ENCODE measurements at regions not wholly inside any gene's neighbourhood (a gene's known extent, or its start where the extent isn't known, plus 50 kb on each side); places are given as distances from the start of the nearest gene placed in this dataset.

DNA sequence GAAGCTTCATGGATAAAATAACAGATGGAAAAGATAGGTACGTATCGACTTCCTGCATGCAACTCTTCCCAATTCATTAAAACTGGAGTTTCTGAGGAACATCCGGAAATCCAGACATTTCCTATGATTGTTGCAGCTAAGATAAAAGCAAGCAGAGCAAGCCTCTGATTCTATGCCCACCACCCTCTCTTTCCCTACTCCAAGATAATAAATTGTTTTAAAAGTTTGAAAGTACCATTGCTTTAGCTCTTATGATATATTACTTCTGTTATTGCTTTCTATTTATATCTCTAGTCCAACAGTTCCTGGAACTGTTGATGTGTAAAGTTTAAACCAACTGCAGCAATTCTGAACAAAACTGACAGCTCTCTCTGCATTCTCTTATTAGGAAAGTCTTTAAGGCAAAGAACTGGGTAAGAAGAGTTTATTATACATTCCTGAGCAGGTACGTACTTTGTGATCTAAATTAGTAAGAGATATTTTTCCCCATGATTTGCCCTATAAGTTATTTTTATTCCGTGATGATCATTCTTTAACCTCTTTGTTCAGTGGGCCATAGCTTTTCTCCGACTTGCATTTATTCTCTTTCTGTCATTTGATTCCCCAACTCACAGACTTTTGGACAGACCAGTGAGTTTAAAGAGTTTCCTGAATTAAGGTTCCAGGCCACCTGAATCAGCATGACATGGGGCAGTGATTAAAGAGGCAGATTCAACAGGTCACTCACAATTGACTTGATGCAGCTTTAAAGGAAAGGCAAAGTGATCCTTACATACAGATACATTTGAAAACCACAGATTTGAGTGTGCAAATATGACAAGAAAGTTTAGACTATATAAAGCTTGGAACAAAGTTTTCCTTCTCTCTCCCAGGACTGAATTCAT lies 94.2 kb upstream of the THRB start:
- in situ Hi-C loops (cut with MboI; ENCODE audit: low sequenced_read_pairs) (no loop called here), dilution Hi-C loops (cut with HindIII; ENCODE audit: low sequenced_read_pairs, unreplicated experiment) (no loop called here), intact Hi-C loops (cut with micrococcal nuclease) (no loop called here)
- H2AFZ ChIP-seq (replicated peaks; ENCODE audit: low read length, poor library complexity), result no peak overlapping the region
- H3K56ac ChIP-seq (ENCODE audit: extremely low read depth, insufficient read depth, low read length), result no peak overlapping the region
- ChIA-PET CTCF (no interaction called here), POLR2A (ENCODE audit: unreplicated experiment) (no interaction called here)
- no peak overlapping the region for H2AK5ac ChIP-seq (ENCODE audit: low read depth, low read length)
- TF ChIP-seq NFE2L2 (IDR thresholded peaks at IDR 0.05; ENCODE audit: low read depth, low read length) (no peak), CEBPB (IDR thresholded peaks at IDR 0.05; ENCODE audit: low read depth, low read length) (no peak), MXI1 (IDR thresholded peaks at IDR 0.05; ENCODE audit: borderline replicate concordance, low read depth, low read length) (no peak), MAZ (IDR thresholded peaks at IDR 0.05; ENCODE audit: borderline replicate concordance, low read depth, low read length) (no peak), FOS (IDR thresholded peaks at IDR 0.05; ENCODE audit: low read depth, low read length) (no peak), RCOR1 (IDR thresholded peaks at IDR 0.05; ENCODE audit: insufficient replicate concordance, low read length) (no peak), POLR2A (IDR thresholded peaks at IDR 0.05; ENCODE audit: low read depth, low read length) (no peak), MAFK (IDR thresholded peaks at IDR 0.05; ENCODE audit: low read depth, low read length) (no peak), RAD21 (IDR thresholded peaks at IDR 0.05; ENCODE audit: low read length) (no peak), SMC3 (IDR thresholded peaks at IDR 0.05; ENCODE audit: low read depth, low read length) (no peak), RFX5 (IDR thresholded peaks at IDR 0.05; ENCODE audit: low read depth, low read length) (no peak), BHLHE40 (IDR thresholded peaks at IDR 0.05; ENCODE audit: low read depth, low read length) (no peak), CHD1 (IDR thresholded peaks at IDR 0.05; ENCODE audit: low read depth, low read length) (no peak)
- TF ChIP-seq, protein P1, sequence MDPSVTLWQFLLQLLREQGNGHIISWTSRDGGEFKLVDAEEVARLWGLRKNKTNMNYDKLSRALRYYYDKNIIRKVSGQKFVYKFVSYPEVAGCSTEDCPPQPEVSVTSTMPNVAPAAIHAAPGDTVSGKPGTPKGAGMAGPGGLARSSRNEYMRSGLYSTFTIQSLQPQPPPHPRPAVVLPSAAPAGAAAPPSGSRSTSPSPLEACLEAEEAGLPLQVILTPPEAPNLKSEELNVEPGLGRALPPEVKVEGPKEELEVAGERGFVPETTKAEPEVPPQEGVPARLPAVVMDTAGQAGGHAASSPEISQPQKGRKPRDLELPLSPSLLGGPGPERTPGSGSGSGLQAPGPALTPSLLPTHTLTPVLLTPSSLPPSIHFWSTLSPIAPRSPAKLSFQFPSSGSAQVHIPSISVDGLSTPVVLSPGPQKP (IDR thresholded peaks at IDR 0.05; ENCODE audit: borderline replicate concordance, low read depth, low read length), result no peak
- TF ChIP-seq, protein P2, sequence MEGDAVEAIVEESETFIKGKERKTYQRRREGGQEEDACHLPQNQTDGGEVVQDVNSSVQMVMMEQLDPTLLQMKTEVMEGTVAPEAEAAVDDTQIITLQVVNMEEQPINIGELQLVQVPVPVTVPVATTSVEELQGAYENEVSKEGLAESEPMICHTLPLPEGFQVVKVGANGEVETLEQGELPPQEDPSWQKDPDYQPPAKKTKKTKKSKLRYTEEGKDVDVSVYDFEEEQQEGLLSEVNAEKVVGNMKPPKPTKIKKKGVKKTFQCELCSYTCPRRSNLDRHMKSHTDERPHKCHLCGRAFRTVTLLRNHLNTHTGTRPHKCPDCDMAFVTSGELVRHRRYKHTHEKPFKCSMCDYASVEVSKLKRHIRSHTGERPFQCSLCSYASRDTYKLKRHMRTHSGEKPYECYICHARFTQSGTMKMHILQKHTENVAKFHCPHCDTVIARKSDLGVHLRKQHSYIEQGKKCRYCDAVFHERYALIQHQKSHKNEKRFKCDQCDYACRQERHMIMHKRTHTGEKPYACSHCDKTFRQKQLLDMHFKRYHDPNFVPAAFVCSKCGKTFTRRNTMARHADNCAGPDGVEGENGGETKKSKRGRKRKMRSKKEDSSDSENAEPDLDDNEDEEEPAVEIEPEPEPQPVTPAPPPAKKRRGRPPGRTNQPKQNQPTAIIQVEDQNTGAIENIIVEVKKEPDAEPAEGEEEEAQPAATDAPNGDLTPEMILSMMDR (conservative IDR thresholded peaks at IDR 0.05; ENCODE audit: low read depth, low read length), result no peak
- TF ChIP-seq, protein P3, sequence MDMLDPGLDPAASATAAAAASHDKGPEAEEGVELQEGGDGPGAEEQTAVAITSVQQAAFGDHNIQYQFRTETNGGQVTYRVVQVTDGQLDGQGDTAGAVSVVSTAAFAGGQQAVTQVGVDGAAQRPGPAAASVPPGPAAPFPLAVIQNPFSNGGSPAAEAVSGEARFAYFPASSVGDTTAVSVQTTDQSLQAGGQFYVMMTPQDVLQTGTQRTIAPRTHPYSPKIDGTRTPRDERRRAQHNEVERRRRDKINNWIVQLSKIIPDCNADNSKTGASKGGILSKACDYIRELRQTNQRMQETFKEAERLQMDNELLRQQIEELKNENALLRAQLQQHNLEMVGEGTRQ (IDR thresholded peaks at IDR 0.05; ENCODE audit: low read depth, low read length), result no peak
- H3K4me3 ChIP-seq (ENCODE audit: insufficient read depth, low read depth, low read length), result no peak overlapping the region
- H3K27ac ChIP-seq (ENCODE audit: insufficient read depth, low read length), result no peak overlapping the region
- H3K14ac ChIP-seq (replicated peaks; ENCODE audit: low read depth, low read length), result no peak overlapping the region
- no peaks in the 10 kb centered on the region; the same call in 1 of the 2 replicates for H3K27me3 ChIP-seq (ENCODE audit: control insufficient read depth, insufficient read depth, low read length)
- no peaks in the 10 kb centered on the region for H3K79me1 ChIP-seq (ENCODE audit: low read depth in 1 of 2, low read length in 2 of 2)
- H2BK5ac ChIP-seq (ENCODE audit: low read depth, low read length, poor library complexity, severe bottlenecking), result no peak overlapping the region
- no peak overlapping the region for H4K8ac ChIP-seq (ENCODE audit: low read depth in 2 of 2, low read length in 2 of 2)
- H4K5ac ChIP-seq (ENCODE audit: low read depth, low read length), result no peak overlapping the region
- H3K4me2 ChIP-seq (ENCODE audit: low read depth, low read length), result no peak overlapping the region
- H4K20me1 ChIP-seq (ENCODE audit: insufficient read depth, low read length), result no peaks in the 10 kb centered on the region
- H3K4ac ChIP-seq (ENCODE audit: low read depth, low read length), result no peak overlapping the region
- no peak overlapping the region for H2BK15ac ChIP-seq (ENCODE audit: low read depth, low read length)
- no peak overlapping the region for H2BK20ac ChIP-seq (ENCODE audit: low read depth, low read length)
- no peak overlapping the region for H4K91ac ChIP-seq (ENCODE audit: insufficient read depth, low read depth, low read length)
- no CpG with 5 or more reads among the region's 6 CpGs for WGBS, 2 experiments (ENCODE audit: extremely low coverage in 2 of 2, insufficient read length in 1 of 2)
- no TSS peak for BruUV-seq (replicated peaks)
- no peak overlapping the region for H2AK9ac ChIP-seq (replicated peaks; ENCODE audit: low read depth, low read length, poor library complexity)
- no peak overlapping the region for H3K9ac ChIP-seq (ENCODE audit: low read depth, low read length)
- no peak overlapping the region for H3K18ac ChIP-seq (ENCODE audit: low read depth, low read length)
- H3K9me3 ChIP-seq (ENCODE audit: control insufficient read depth, insufficient read depth, low read length), result no peaks in the 10 kb centered on the region
- no peak overlapping the region for H2BK120ac ChIP-seq (ENCODE audit: low read depth, low read length)
- no peaks in the 10 kb centered on the region for H3K4me1 ChIP-seq (ENCODE audit: control insufficient read depth, insufficient read depth, low read length)
- DNase-seq (no peak), ATAC-seq (ENCODE audit: low read depth) (no peak)
- no peak overlapping the region for H3K23ac ChIP-seq (ENCODE audit: low read depth, low read length)
- no peaks in the 10 kb centered on the region for H3K9me1 ChIP-seq (ENCODE audit: insufficient read depth, low read length)
- no peaks in the 10 kb centered on the region for H3K36me3 ChIP-seq (ENCODE audit: control insufficient read depth, insufficient read depth, low read length)
